Sciatic nerve (tissue), 2 donors: ENCODE measurements at regions not wholly inside any gene's neighbourhood (a gene's known extent, or its start where the extent isn't known, plus 50 kb on each side); places are given as distances from the start of the nearest gene placed in this dataset.
"Not testable (repeated sequence)": the region's sequence is repeated elsewhere in the genome, so short reads cannot be mapped to it uniquely, and the experiment has no call there.

Experiments
- ATAC-seq: fragments of 200-7000 bp; cut with Tn5 transposase; one replicate; pipeline ENCODE4 v1.9.1; 2020; ENCODE audit warnings: mild to moderate bottlenecking, moderate library complexity
- DNase-seq: peaks from one replicate; pipeline ENCODE4 v3.0.0-alpha.2; 2020; ENCODE audit warnings: low spot score
- intact Hi-C: fragments of 100-400 bp; cut with DNase I; formaldehyde crosslinking; loops from one replicate; pipeline ENCODE4 v1.14.2; 2022
- donor health status: DM: no; HTN: no; CAD: no.
- donor health status: DM: no; HTN: no; CAD: no.

DNA sequence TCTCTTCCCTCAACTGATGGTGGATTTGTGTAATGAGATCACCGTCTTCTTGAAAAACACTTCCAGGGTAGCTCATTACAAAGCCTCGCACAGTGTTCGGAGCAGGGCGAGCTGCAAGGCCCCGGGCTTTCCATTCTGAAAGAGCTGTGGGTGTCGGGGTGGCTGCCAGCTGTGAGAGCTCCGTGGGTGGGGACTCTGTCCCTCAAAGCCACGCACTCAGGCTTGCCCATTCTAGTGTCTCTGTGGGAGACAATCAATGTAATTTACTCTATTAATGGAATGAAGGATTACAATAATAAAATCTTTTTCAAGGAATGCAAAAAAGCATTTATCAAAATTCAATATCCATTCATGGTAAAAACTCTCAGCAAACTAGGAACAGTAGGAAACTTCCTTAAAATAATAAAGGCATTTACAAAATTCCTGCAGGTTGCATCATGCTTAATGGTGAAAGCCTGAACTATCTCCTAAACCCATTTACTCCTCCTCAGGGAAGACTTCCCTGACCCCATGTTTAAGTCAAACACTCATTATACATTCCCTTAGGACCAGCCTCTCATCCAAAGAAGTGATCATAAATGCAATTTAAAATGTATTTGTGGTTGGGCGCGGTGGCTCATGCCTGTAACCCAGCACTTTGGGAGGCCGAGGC is 224.5 kb upstream of the PLGLB1 start:
- peak; percentile 42 for ATAC-seq
- peak; percentile 57 for DNase-seq
- intact Hi-C loops = not testable (repeated sequence)

DNA sequence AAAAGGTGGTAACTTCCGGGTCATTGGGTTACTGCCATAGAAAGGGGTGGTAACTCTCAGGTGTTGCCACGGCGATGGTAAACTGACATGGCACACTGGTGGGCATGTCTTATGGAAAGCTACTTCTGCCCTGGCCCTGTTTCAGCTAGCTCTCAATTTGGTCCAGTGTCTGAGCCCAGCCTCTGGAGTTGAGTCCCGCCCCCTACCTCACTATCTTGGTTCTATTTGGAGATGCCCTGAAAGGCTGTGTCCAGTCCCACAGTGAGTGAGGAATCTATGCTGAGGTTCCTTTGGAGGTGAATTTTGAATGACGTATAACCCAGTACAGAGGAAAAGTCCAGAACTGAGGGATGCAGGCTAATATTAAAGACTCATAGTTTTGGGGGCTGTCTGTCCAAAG is 230.4 kb upstream of the PLGLB1 start:
- intact Hi-C loops, DNase-seq, ATAC-seq: not testable (repeated sequence)

DNA sequence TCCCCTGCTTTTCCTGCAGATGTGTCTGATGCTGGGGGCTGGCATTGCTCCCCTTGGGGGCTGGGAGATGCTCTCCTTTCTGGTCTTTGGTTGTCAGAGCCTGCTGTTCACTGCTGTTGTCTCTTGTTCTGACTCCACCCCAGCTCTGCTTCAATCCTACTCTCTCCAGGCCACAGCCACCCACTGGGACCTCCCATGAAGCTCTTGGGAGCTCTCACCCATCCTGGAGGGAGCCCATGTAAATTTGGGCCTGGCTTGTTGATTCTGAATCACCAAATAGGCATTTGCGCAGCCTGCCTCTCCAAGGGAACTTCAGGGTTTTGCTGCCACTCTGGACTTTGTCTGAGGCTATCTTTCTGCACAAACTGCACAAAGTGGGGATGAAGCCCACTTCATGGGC is 232.9 kb upstream of the PLGLB1 start:
- DNase-seq, intact Hi-C loops, ATAC-seq: not testable (repeated sequence)

DNA sequence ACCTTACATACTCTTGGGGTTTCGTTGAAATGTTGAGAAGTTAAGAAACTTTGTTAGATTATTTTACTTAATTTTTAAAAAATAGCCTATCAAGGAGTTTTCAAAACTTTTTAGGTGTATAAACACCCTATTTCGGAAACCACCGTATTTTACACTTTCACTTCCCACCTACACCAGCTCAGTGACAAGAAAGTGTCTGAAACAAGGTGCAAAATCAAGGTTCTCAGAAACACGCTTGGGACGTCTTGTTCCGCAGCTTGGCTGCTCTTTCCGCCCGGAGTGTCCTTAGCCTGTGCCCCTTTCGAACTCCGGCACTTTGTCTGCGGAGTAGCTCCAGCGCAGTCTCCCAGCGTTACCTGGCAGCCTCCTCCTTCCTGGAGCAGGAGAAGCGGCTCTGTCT is 233.8 kb upstream of the PLGLB1 start:
- intact Hi-C loops, DNase-seq, ATAC-seq: not testable (repeated sequence)

DNA sequence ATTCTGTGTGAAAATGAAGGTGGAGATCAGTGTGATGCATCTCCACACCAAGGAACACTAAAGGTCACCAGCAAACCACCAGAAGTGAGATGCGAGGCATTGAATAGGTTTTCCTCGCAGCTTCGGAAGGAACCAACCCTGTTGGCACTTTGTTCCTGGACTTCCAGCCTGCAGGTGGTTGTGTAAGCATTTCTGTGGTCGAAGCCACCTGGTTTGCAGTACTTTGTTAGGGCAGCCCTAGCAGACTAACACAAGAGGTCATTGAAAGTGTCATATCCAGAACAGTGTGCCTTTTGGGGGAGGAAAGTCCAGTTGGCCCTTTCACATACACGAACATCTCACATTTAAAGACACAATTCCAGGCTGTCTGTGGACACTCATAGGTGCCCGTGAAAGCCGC is 237.2 kb upstream of the PLGLB1 start:
- DNase-seq, ATAC-seq, intact Hi-C loops: not testable (repeated sequence)

DNA sequence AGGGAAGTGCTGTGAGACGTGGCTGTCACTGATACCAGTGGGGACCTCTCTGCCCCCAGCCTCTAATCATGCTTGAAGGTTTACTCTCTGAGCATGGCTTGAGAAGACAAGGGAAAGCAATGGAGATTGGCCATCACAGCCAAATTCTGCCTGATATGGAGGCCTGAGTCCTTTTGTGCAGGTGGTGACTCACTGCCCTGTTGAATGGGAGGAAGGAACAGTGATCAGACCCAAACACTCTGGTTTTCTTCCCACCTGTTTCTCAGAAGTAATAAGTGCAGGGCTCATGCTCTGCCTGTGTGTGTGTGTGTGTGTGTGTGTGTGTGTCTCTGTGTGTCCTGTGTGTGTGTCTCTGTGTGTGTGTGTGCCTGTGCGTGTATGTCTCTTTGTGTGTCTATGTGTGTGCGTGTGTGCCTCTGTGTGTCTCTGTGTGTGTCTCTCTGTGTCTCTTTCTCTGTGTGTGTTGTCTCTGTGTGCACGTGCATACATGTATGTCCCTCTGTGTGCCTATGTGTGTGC is 240.6 kb upstream of the PLGLB1 start:
- ATAC-seq, DNase-seq, intact Hi-C loops: not testable (repeated sequence)

DNA sequence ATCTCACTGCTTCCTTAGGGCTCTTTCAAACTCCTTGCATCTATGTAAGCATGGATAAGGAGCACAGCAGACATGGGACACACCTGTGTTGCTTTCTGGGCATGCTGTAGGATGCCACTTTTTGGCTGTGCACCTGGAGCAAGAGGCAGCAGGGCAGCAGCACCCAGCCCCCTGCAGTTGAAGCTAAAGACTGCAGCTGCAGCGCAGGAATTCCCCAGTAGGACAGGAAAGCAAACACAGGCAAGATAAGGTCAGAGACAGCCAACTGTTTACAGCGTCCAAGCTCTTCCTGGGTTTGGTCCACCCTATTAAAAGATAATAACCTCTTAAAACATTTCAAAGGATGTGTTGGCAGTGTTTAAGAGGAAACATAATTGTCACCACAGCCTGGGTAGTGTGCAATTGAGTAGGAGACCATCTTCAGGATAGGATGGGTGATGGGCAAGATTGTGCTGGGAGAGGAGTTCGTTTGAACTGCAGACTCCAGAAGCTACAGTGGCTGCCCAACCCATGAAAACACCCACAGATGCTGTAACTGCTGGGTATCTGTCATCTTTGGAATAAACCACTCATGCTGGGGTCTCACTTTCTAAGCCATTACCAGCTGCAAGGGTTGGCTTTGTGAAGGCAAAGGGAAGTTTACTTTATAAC is 242.3 kb upstream of the PLGLB1 start:
- DNase-seq, ATAC-seq, intact Hi-C loops: not testable (repeated sequence)

DNA sequence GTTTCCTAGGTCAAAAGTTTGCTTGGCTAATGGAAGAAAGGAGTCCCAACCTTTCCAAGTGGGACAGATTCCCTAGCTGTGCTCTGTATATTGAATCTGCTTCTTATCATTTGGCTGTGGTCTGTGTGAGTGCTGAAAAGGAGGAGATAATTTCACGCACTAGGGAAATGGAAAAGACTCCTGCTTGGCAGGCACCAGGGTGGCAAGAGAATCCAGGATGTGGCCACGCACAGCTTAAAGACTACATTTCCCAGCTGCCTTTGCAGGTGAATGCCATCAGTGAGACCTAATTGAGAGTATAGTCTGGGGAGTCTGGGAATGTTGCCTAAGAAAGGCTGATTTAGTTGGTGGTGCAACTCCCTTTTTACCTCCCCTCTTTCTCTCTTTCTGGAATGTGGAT is 253.5 kb upstream of the PLGLB1 start:
- intact Hi-C loops, ATAC-seq, DNase-seq: not testable (repeated sequence)

DNA sequence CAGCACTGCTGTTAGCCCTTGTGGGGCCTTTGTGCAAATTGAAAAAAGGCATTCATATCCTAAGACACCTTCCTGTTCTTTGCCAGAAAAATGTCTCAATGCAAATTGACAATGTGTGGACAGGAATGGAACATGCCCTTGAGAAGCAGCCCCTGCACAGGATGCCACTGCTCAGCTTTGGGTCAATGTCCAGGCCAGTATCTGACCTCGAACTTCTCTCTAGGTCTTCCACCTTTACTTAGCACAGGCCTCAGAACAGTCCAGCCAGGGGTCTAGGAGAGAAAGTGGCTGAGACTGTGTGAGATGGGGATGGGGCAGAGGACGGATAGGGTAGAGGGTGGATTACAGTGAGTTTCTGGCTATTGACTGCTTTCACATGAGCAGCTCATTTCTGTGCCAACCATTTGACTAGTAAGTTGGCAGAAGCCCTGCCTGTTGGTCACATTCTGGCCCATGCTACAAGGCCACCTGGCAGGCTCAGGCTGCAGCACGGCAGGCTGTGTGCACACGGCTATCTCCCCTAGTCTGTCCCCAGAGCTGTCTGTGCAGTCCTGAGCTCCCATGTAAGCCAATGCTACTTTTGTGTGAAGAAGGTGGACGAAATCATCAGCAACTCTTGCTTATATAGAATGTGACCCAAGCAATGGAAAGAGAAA is 254.5 kb upstream of the PLGLB1 start:
- intact Hi-C loops, DNase-seq, ATAC-seq: not testable (repeated sequence)

DNA sequence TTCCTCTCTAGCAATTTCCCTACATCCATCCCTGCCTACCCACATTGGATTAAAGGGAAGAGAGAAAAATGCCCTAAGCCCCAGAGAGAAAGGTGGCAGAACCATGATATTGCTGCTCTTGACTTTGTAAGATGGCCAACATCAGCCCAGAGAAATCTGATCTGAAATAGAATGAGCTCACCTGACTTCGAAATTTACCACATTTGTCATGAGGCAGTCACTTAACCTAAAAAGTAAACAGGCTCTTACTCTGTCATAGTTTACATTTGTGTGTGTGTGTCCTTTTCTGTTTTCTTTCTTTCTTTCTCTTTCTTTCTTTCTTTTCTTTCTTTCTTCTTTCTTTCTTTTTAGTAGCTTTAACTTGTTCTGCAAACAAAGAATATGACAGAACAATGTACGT is 255.0 kb upstream of the PLGLB1 start:
- intact Hi-C loops, DNase-seq, ATAC-seq: not testable (repeated sequence)

DNA sequence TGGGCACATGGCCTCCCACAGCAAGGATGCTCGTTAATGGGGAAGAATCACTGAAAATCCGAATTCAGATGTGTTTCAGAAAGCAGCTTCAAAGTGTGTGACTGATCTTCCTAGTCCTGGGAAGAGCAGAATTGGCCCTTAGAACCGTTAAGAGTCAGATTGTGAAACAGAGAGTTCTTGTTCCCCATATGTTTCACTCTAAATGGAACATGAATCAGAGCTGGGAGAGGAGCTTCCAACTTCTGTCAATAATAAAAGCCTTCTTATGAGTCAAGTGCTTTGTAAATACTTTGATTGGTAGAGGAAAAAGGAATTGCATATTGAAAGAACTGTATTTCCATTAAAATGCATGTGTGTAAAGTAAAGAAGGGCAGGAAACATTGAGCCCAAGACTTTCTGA is 256.1 kb upstream of the PLGLB1 start:
- ATAC-seq, DNase-seq, intact Hi-C loops: not testable (repeated sequence)

DNA sequence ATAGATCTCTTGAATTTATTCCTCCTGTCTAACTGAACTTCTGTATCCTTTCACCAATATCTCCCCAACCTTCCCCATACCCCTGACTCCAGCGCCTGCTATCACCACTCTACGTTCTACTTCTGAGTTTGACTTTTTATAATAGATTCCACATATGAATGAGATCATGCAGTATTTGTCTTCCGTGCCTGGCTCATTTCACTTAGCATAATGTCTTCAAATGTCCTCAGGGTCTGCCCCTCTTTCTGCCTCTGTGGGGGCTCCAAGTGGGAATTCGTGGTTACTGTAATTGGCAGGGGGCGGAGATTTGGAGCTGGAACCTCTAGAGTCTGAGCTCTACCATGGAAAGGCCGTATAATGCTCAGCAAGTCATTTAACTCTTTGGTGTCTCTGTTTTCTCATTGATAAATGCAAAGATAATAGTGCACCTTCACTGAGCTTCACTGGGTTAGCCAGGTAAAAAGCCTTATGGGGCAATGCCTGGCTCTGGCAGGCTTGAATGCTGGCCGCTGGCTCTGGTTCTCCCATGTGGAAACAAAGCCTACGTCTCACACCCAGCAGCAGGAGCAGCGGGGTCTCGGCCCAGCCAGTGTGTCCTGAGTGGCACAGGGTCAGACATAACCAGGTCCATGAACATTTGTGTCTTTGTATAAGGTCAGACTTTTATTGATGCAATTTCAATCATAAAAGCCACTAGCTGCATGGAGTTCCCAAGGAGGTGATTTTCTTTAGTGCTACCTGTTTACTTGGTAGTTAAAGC is 259.1 kb upstream of the PLGLB1 start:
- intact Hi-C loops, ATAC-seq, DNase-seq: not testable (repeated sequence)

DNA sequence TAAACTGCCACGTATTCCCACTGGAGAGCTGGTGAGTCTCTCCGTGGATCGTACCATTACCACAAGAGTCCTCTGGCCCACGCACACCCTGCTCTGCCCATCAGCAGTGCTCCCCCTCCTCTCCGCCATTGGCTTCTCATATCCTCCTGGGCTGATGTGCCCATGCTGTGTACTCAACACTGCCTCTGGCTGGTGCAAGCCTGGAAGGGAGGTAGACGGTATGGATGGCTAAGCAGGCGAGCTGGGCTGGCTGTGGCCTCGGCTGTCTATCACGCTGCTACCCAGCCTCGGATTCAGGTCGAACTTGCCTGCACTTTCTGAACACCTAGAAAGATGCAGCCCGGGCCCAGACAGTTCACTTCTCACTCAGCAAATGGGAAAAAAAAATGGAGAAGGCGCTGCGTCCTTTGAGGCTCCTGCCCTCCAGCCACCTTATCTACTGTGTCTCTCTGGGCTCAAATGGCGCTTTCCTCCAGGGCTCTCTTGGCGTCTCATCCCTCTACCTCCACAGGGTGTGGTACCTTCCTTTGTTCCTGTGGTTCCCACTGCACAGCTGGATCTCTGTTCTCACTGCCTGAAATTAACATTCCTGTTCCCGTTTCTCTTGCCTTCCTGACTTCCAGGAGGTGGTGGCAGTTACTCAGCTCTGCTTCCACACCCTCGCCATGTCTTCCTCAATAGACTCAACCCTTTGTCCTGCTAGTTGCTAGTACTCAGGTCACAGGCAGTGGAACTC is 262.3 kb upstream of the PLGLB1 start:
- DNase-seq, intact Hi-C loops, ATAC-seq: not testable (repeated sequence)

DNA sequence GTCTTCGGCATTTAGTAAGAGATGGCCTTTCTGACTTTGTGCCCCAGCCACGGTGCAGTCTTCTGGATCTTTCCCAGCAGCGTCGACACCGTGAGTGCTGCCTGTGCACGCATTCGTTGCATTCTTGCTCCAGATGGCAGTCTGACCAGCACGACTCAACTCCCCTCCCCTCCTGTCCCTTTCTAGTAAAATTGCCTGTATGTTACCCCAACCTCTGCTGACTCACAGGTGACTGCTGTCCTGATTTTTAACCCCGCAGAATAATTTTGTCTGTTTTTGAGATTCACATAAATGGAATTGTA is 262.8 kb upstream of the PLGLB1 start:
- intact Hi-C loops, ATAC-seq, DNase-seq: not testable (repeated sequence)

DNA sequence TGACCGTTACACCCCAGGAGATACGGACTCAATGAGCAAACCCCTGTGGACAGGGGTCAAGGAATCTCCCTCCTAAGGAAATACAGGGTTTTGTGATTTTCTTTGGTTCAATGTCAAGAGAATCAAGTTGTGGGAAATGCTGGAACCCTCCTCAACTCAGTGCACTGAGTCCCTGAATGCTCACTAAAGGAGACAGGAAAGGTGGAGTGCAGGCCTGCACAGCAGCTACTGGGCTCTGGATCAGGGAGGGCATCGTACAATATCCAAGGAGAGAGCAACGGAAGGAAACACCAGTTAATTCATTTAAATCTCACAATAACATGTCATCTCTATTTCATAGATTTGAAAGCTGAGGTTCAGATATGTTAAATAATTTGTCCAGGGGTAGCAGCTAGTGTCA is 263.5 kb upstream of the PLGLB1 start:
- ATAC-seq, DNase-seq, intact Hi-C loops: not testable (repeated sequence)

DNA sequence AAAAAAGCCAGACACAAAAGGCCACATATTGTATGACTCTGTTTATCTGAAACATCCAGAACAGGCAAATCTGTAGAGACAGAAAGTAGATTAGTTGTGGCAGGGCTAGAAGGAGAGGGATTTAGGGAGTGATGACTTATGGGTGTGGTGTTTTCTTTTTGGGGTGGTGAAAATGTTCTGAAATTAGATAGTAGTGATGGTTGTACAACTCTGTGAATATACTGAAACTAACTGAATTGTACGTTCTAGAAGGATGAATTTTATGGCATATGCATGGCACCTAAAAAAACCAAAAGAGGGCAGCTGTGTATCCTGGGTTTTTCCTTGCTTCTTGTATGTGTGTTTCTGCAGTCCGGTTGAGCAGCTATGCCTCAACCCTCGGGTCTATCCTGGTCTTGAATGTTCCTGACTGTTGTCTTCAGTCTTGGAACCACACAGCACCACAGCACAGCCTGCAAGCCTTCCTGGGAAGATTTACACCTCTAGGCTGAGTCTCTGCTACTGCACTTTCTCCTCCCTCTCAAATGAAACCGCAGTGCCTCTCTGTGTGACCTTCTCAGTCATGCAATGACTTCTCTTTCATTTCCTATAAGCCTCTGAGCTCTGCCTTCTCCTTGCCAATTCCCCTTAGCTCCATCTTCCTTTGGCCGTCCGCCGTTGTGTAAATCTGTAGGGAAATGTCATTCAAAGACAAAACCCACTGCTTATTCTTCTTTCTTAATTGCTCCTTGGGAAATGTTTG is 269.1 kb upstream of the PLGLB1 start:
- DNase-seq, intact Hi-C loops: not testable (repeated sequence)
- ATAC-seq = peak; percentile 52

DNA sequence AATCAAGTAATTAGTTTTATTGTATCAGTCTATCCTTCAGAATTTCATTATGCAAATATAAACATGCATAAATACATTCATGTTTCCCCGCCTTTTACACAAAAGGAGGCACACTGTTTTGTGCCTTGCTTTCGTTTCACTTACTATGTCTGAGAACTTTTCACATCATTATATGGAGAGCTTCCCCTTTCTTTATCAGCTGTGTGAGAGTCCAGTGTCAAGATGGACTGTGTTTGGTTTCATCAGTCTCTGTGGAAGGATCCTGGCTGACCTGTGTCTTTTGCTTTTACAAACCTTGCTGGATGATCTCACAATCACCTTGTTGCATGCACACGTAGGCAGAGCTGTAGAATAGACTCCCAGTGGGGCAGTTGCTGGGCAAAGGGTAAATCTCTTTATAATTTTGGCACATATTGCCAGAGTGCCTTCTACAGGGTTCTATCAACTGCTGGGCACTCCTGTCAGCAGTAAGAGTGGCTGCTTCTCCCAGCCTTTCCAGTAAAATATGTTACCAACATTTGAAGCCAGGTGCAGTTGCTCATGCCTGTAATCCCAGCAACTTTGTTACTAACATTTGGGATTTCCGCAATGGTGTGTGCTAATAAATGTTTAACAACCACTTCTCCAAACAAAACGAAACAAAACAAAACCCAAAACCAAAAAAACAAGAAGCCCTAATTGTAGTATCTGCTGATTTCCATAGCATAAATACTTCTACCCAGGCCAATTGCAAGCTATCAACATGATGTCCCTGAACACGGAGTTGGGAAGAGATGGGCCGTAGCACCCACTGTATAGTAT is 270.0 kb upstream of the PLGLB1 start:
- intact Hi-C loops = not testable (repeated sequence)

More for the DNA sequence above, 270.0 kb upstream of the PLGLB1 start:
- ATAC-seq, DNase-seq: not testable (repeated sequence)
